SU-DHL-6 (cell line): ENCODE measurements at regions not wholly inside any gene's neighbourhood (a gene's known extent, or its start where the extent isn't known, plus 50 kb on each side); places are given as distances from the start of the nearest gene placed in this dataset.

ENCODE experiments used
- H2AFZ ChIP-seq: fragments of 200-600 bp; sonication (generic); 2 replicates; pipeline ENCODE4 v1.6.1; 2014; ENCODE audit warnings: low read depth, mild to moderate bottlenecking, moderate library complexity, mixed read lengths, antibody characterized with exemption, low read length; ENCODE audit not compliant: severe bottlenecking
- H3F3A ChIP-seq: fragments of 200-600 bp; shearing (Covaris generic); 2 replicates; pipeline ENCODE4 v1.6.0; 2016; ENCODE audit warnings: antibody characterized with exemption, mild to moderate bottlenecking; ENCODE audit not compliant: insufficient read depth
- H3K27ac ChIP-seq: fragments of 200-600 bp; sonication (generic); 2 replicates; pipeline ENCODE4 v1.5.1; 2016; ENCODE audit warnings: low read depth, mild to moderate bottlenecking, low read length, moderate library complexity, mixed read lengths
- H3K27me3 ChIP-seq: fragments of 200-600 bp; sonication (generic), shearing (Covaris generic); 2 replicates; pipeline ENCODE4 v1.6.0; 2014; ENCODE audit warnings: mild to moderate bottlenecking, low read length
- H3K36me3 ChIP-seq: fragments of 200-600 bp; sonication (generic); 2 replicates; pipeline ENCODE4 v1.6.1; 2014; ENCODE audit warnings: mild to moderate bottlenecking, low read length, mixed read lengths
- H3K4me2 ChIP-seq: fragments of 300-600, 200-600 bp; shearing (Covaris generic), sonication (generic); 2 replicates; pipeline ENCODE4 v1.6.0; 2014; ENCODE audit warnings: low read length, low read depth, mild to moderate bottlenecking; ENCODE audit not compliant: poor library complexity, severe bottlenecking
- H3K4me3 ChIP-seq: fragments of 200-600 bp; sonication (generic); 2 replicates; pipeline ENCODE4 v1.5.1; 2014; ENCODE audit warnings: antibody characterized with exemption, low read length, mild to moderate bottlenecking, mixed read lengths; ENCODE audit not compliant: insufficient read depth, poor library complexity, severe bottlenecking
- H3K79me2 ChIP-seq: fragments of 200-600 bp; sonication (generic); 2 replicates; pipeline ENCODE4 v1.6.1; 2014; ENCODE audit warnings: mild to moderate bottlenecking, low read length, moderate library complexity; ENCODE audit not compliant: insufficient read depth
- H3K9ac ChIP-seq: fragments of 200-600 bp; sonication (generic); 2 replicates; pipeline ENCODE4 v1.7.0; 2014; ENCODE audit warnings: mild to moderate bottlenecking, low read length
- H3K9me2 ChIP-seq: fragments of 200-600 bp; sonication (generic); replicated peaks from 2 replicates; pipeline ENCODE4 v1.6.1; 2014; ENCODE audit warnings: low read length; ENCODE audit not compliant: insufficient read depth
- H3K9me3 ChIP-seq: fragments of 200-600 bp; sonication (generic); 2 replicates; pipeline ENCODE4 v1.6.1; 2014; ENCODE audit warnings: low read length, mixed read lengths; ENCODE audit not compliant: insufficient read depth
- H4K20me1 ChIP-seq: fragments of 200-600 bp; sonication (generic); 2 replicates; pipeline ENCODE4 v1.6.1; 2014; ENCODE audit warnings: low read depth, mild to moderate bottlenecking, antibody characterized with exemption, low read length, moderate library complexity, mixed read lengths
- EZH2phosphoT487 ChIP-seq: fragments of 200-600 bp; sonication (generic), shearing (Covaris generic); conservative IDR thresholded peaks from 2 replicates; pipeline ENCODE4 v1.6.1; 2018; ENCODE audit warnings: mild to moderate bottlenecking, antibody characterized with exemption, low read length, moderate library complexity, mixed read lengths
- TF ChIP-seq, protein P1 (sequence below): fragments of 200-600 bp; sonication (generic); IDR thresholded peaks from one replicate; pipeline ENCODE4 v1.5.1; 2017; ENCODE audit warnings: antibody characterized with exemption, mild to moderate bottlenecking, low read length, moderate library complexity; ENCODE audit not compliant: insufficient read depth, poor library complexity, severe bottlenecking

DNA sequence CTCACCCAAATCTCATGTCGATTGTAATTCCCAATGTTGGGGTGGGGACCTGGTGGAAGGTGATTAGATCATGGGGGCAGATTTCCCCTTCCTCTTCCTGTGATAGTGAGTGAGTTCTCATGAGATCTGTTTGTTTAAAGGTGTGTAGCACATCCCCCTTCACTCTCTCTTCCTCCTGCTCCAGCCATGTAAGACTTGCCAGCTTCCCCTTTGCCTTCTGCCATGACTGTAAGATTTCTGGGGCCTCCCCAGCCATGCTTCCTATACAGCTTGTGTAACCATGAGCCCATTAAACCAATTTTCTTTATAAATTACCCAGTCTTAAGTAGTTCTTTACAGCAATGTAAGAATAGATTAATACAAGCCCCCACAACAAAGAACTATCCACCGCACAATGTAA is 109.9 kb upstream of the JAZF1 start:
- Histone ChIP-seq H3K4me3 (no peak overlapping the region), H3F3A (no peaks in the 10 kb centered on the region), H3K4me2 (no peak overlapping the region), H3K79me2 (no peaks in the 10 kb centered on the region), H2AFZ (no peak overlapping the region), H3K9ac (no peak overlapping the region), H3K9me3 (no peaks in the 10 kb centered on the region), H3K27ac (no peak overlapping the region), H3K36me3 (no peaks in the 10 kb centered on the region), H3K27me3 (no peaks in the 10 kb centered on the region), H3K9me2 (no peaks in the 10 kb centered on the region), H4K20me1 (no peaks in the 10 kb centered on the region)
- TF ChIP-seq, protein P1, sequence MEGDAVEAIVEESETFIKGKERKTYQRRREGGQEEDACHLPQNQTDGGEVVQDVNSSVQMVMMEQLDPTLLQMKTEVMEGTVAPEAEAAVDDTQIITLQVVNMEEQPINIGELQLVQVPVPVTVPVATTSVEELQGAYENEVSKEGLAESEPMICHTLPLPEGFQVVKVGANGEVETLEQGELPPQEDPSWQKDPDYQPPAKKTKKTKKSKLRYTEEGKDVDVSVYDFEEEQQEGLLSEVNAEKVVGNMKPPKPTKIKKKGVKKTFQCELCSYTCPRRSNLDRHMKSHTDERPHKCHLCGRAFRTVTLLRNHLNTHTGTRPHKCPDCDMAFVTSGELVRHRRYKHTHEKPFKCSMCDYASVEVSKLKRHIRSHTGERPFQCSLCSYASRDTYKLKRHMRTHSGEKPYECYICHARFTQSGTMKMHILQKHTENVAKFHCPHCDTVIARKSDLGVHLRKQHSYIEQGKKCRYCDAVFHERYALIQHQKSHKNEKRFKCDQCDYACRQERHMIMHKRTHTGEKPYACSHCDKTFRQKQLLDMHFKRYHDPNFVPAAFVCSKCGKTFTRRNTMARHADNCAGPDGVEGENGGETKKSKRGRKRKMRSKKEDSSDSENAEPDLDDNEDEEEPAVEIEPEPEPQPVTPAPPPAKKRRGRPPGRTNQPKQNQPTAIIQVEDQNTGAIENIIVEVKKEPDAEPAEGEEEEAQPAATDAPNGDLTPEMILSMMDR, result no peak
- TF ChIP-seq EZH2phosphoT487, result no peak

DNA sequence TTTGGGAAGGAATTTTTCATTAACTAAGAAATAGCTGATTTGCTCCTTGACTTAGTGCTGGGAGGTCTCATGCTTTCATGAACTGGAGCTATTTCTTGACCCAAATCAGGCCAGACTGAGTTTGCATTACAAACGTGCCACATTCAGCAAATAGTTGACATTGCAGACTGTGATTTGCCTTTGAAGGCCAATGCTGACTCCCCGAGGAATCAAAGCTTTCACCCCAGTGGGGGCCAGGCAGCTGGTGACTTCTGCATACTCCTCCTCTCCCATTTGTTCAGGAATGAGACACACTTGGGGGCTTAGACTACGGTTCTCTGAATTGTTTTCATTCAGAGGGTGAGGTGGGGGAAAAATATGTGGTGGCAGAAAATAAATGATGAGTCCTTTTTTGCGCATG is 111.0 kb upstream of the JAZF1 start:
- H3K79me2 ChIP-seq, result no peaks in the 10 kb centered on the region
- H3K9ac ChIP-seq, result no peak overlapping the region
- no peak overlapping the region for H3K4me3 ChIP-seq
- H2AFZ ChIP-seq, result no peak overlapping the region
- no peaks in the 10 kb centered on the region for H4K20me1 ChIP-seq
- no peaks in the 10 kb centered on the region for H3F3A ChIP-seq
- no peaks in the 10 kb centered on the region for H3K9me2 ChIP-seq
- no peak overlapping the region for H3K4me2 ChIP-seq
- TF ChIP-seq EZH2phosphoT487, result no peak
- TF ChIP-seq, protein P1, result no peak
- H3K36me3 ChIP-seq, result no peaks in the 10 kb centered on the region
- H3K27ac ChIP-seq, result no peak overlapping the region
- H3K9me3 ChIP-seq, result no peaks in the 10 kb centered on the region
- no peaks in the 10 kb centered on the region for H3K27me3 ChIP-seq

DNA sequence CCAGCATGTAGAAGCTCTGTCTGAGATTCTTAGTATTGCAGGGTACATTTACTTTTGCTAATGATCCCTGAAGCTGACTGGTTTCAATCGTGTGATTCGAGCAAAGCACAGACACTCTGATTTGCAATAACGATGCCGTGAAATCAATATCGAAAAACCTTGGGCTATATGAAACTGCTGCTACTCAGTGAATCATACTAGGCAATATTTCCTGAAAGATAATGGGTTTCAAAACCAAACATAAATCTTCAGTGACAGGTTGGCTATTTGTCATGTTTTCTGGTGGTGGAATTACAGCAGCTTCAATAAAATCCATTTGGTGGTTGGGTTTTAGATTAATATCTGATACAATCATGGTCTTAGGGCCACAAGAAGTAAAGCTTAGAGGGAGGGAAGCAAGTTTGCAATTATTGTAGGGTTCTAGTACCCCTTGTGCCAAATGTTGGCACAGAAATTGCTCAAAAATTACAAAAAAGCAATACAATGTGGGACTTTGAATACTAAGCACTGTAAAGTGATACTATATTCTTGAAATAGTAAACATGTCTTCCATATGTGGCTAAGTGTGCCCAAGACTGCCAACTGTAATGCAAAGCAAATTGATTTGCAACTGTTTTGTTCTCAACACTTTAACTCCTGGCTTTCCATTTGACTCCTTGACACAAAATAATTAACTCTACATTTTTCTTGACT is 112.4 kb upstream of the JAZF1 start:
- H3K27me3 ChIP-seq, result no peaks in the 10 kb centered on the region
- no peaks in the 10 kb centered on the region for H3F3A ChIP-seq
- H3K9me3 ChIP-seq, result no peaks in the 10 kb centered on the region
- TF ChIP-seq, protein P1, result no peak
- no peaks in the 10 kb centered on the region for H3K9me2 ChIP-seq
- no peaks in the 10 kb centered on the region for H3K36me3 ChIP-seq
- H3K4me3 ChIP-seq, result no peak overlapping the region
- H3K9ac ChIP-seq, result no peak overlapping the region
- no peaks in the 10 kb centered on the region for H4K20me1 ChIP-seq
- H3K79me2 ChIP-seq, result no peaks in the 10 kb centered on the region
- H2AFZ ChIP-seq, result no peak overlapping the region
- H3K4me2 ChIP-seq, result no peak overlapping the region
- H3K27ac ChIP-seq, result no peak overlapping the region
